ENCODE measurements at regions not wholly inside any gene's neighbourhood (a gene's known extent, or its start where the extent isn't known, plus 50 kb on each side); places are given as distances from the start of the nearest gene placed in this dataset.

DNA sequence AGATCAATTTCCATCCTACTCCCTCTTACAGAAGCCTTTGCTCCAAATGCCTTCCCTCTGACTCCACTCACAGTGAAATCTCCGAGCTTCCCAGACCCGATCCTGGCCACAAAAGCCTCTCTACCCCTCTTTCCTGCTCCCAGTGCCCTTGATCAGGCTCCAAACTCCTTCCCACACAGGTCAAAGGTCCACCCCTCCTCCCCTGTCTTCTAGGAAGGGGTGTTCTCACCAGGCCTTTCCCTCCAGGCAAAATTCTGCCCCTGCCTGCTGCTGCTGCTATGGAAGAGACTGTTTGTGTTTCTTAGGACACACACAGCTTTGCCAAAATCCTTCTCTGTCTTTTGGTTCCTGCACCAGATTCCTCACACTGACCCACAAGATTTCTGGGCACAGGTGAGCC, 85.8 kb upstream of the ALDH1A1 start:
- TF ChIP-seq, protein P1, sequence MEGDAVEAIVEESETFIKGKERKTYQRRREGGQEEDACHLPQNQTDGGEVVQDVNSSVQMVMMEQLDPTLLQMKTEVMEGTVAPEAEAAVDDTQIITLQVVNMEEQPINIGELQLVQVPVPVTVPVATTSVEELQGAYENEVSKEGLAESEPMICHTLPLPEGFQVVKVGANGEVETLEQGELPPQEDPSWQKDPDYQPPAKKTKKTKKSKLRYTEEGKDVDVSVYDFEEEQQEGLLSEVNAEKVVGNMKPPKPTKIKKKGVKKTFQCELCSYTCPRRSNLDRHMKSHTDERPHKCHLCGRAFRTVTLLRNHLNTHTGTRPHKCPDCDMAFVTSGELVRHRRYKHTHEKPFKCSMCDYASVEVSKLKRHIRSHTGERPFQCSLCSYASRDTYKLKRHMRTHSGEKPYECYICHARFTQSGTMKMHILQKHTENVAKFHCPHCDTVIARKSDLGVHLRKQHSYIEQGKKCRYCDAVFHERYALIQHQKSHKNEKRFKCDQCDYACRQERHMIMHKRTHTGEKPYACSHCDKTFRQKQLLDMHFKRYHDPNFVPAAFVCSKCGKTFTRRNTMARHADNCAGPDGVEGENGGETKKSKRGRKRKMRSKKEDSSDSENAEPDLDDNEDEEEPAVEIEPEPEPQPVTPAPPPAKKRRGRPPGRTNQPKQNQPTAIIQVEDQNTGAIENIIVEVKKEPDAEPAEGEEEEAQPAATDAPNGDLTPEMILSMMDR (IDR thresholded peaks at IDR 0.05), result no peak
- TF ChIP-seq POLR2A (IDR thresholded peaks at IDR 0.05), result no peak
